OCI-LY3 (cell line): ENCODE measurements at regions not wholly inside any gene's neighbourhood (a gene's known extent, or its start where the extent isn't known, plus 50 kb on each side); places are given as distances from the start of the nearest gene placed in this dataset.

Source experiments
- H2AFZ ChIP-seq: fragments of 200-600, 300-600 bp; shearing (Covaris generic); 2 replicates; pipeline ENCODE4 v1.6.0; 2014; ENCODE audit warnings: antibody characterized with exemption, low read depth, low read length
- H3K27ac ChIP-seq: fragments of 200-600, 300-600 bp; sonication (generic); 2 replicates; pipeline ENCODE4 v1.5.1; 2014; ENCODE audit warnings: mild to moderate bottlenecking, low read length, moderate library complexity, mixed read lengths
- H3K27me3 ChIP-seq: fragments of 200-600, 300-600 bp; sonication (generic); 2 replicates; pipeline ENCODE4 v1.6.1; 2014; ENCODE audit warnings: low read depth, low read length, mixed read lengths
- H3K36me3 ChIP-seq: fragments of 200-600, 300-600 bp; sonication (generic); replicated peaks from 2 replicates; pipeline ENCODE3; 2014; ENCODE audit warnings: low read depth, low read length, mixed read lengths
- H3K4me1 ChIP-seq: fragments of 300-600, 200-600 bp; sonication (generic); 2 replicates; pipeline ENCODE4 v1.6.1; 2014; ENCODE audit warnings: low read length, mixed read lengths
- H3K4me2 ChIP-seq: fragments of 200-600, 300-600 bp; sonication (generic); 2 replicates; pipeline ENCODE4 v1.6.1; 2014; ENCODE audit warnings: low read length, mixed read lengths
- H3K4me3 ChIP-seq: fragments of 300-600, 200-600 bp; sonication (generic); 2 replicates; pipeline ENCODE4 v1.5.1; 2014; ENCODE audit warnings: antibody characterized with exemption, mild to moderate bottlenecking, low read length, moderate library complexity
- H3K79me2 ChIP-seq: fragments of 300-600, 200-600 bp; shearing (Covaris generic); 2 replicates; pipeline ENCODE4 v1.6.1; 2014; ENCODE audit warnings: mild to moderate bottlenecking, low read length, mixed read lengths
- H3K9ac ChIP-seq: fragments of 300-600, 200-600 bp; shearing (Covaris generic); 2 replicates; pipeline ENCODE4 v1.6.0; 2014; ENCODE audit warnings: mild to moderate bottlenecking, low read length, moderate library complexity
- H3K9me3 ChIP-seq: fragments of 200-600, 300-600 bp; shearing (Covaris generic); 2 replicates; pipeline ENCODE4 v1.6.1; 2014; ENCODE audit warnings: low read length, mixed read lengths; ENCODE audit not compliant: insufficient read depth
- H4K20me1 ChIP-seq: fragments of 200-600, 300-600 bp; sonication (generic); 2 replicates; pipeline ENCODE4 v1.6.1; 2016; ENCODE audit warnings: low read length, mixed read lengths; ENCODE audit not compliant: insufficient read depth
- CTCF ChIP-seq: fragments of 200-600, 300-600 bp; sonication (generic); IDR thresholded peaks from 2 replicates; pipeline ENCODE4 v1.5.1; 2014; ENCODE audit warnings: antibody characterized with exemption, low read length, low read depth
- EZH2phosphoT487 ChIP-seq: fragments of 200-600 bp; shearing (Covaris generic); IDR thresholded peaks from 2 replicates; pipeline ENCODE4 v1.6.1; 2018; ENCODE audit warnings: antibody characterized with exemption, mixed run types, low read depth

GRCh38 chr14:104513641-104514046, 65.9 kb upstream of the C14orf180 start:
- Histone ChIP-seq H3K4me2 (no peak overlapping the region), H3K36me3 (no peaks in the 10 kb centered on the region), H3K79me2 (no peaks in the 10 kb centered on the region), H3K27ac (no peak overlapping the region), H3K9me3 (no peaks in the 10 kb centered on the region), H3K4me1 (no peaks in the 10 kb centered on the region), H3K27me3 (no peaks in the 10 kb centered on the region), H3K9ac (no peak overlapping the region), H4K20me1 (no peaks in the 10 kb centered on the region), H3K4me3 (no peak overlapping the region), H2AFZ (no peak overlapping the region)
- no peak for TF ChIP-seq EZH2phosphoT487
- TF ChIP-seq CTCF = no peak

GRCh38 chr14:104514156-104514848, 65.3 kb upstream of the C14orf180 start:
- Histone ChIP-seq H3K9ac (no peak overlapping the region), H3K4me3 (no peak overlapping the region), H2AFZ (no peak overlapping the region), H3K27ac (no peak overlapping the region), H4K20me1 (no peaks in the 10 kb centered on the region), H3K4me1 (no peaks in the 10 kb centered on the region), H3K36me3 (no peaks in the 10 kb centered on the region), H3K79me2 (no peaks in the 10 kb centered on the region), H3K9me3 (no peaks in the 10 kb centered on the region), H3K27me3 (no peaks in the 10 kb centered on the region), H3K4me2 (no peak overlapping the region)
- TF ChIP-seq CTCF (no peak), EZH2phosphoT487 (no peak)

- TF ChIP-seq CTCF = no peak
- no peak for TF ChIP-seq EZH2phosphoT487
- Histone ChIP-seq H3K27me3 (no peaks in the 10 kb centered on the region), H3K4me1 (no peaks in the 10 kb centered on the region), H2AFZ (no peak overlapping the region), H3K27ac (no peak overlapping the region), H3K36me3 (no peaks in the 10 kb centered on the region), H4K20me1 (no peaks in the 10 kb centered on the region), H3K4me3 (no peak overlapping the region), H3K9me3 (no peaks in the 10 kb centered on the region), H3K9ac (no peak overlapping the region), H3K79me2 (no peaks in the 10 kb centered on the region), H3K4me2 (no peak overlapping the region)
Observed at GRCh38 chr14:104515059-104515810, 64.3 kb upstream of the C14orf180 start.
